ENCODE measurements at regions not wholly inside any gene's neighbourhood (a gene's known extent, or its start where the extent isn't known, plus 50 kb on each side); places are given as distances from the start of the nearest gene placed in this dataset.

GRCh38 chr21:32900814-32901213, 124.9 kb upstream of the OLIG2 start:
- no peaks in the 10 kb centered on the region for H3K27me3 ChIP-seq (ENCODE audit: control insufficient read depth, insufficient read depth, low read length)
- no peak for DNase-seq (ENCODE audit: low read depth in 2 of 2)

GRCh38 chr21:32907521-32907920, 118.2 kb upstream of the OLIG2 start:
- no peak overlapping the region for H3K27ac ChIP-seq (ENCODE audit: insufficient read depth, low read length)
- no peak overlapping the region for H3K4me3 ChIP-seq (replicated peaks in 1 of 4; ENCODE audit: control extremely low read depth in 1 of 4, insufficient read depth in 1 of 4, low read depth in 3 of 4, low read length in 4 of 4)
- no peak overlapping the region for H3K4me2 ChIP-seq (ENCODE audit: extremely low read depth, insufficient read depth, low read length)
- no peak overlapping the region for H3K9ac ChIP-seq (ENCODE audit: insufficient read depth, low read length)
- no peak overlapping the region for H2AFZ ChIP-seq (ENCODE audit: low read length)
- H3K27me3 ChIP-seq (ENCODE audit: control insufficient read depth, insufficient read depth, low read length) = peaks cover 3% of the 10 kb centered on the region
- no peaks in the 10 kb centered on the region for H4K20me1 ChIP-seq (ENCODE audit: control insufficient read depth, extremely low read depth, insufficient read depth, low read length)
- H3K9me3 ChIP-seq (ENCODE audit: control insufficient read depth, insufficient read depth, low read depth, low read length) = no peaks in the 10 kb centered on the region
- H3K36me3 ChIP-seq (ENCODE audit: control insufficient read depth, insufficient read depth, low read length) = no peaks in the 10 kb centered on the region
- H3K4me1 ChIP-seq (ENCODE audit: control insufficient read depth, extremely low read depth, insufficient read depth, low read length) = no peaks in the 10 kb centered on the region
- TF ChIP-seq CTCF (conservative IDR thresholded peaks at IDR 0.05 in 1 of 2, IDR thresholded peaks at IDR 0.05 in 1 of 2; ENCODE audit: low read depth in 1 of 2, low read length in 2 of 2) (no peak), EZH2 (IDR thresholded peaks at IDR 0.05; ENCODE audit: low read length, missing control alignments) (no peak)
- no peaks in the 10 kb centered on the region for H3K79me2 ChIP-seq (ENCODE audit: control insufficient read depth, insufficient read depth, low read length)
- DNase-seq (ENCODE audit: low read depth in 2 of 2) = no peak

More at GRCh38 chr21:32900814-32901213, 124.9 kb upstream of the OLIG2 start:
- Histone ChIP-seq H3K27ac (ENCODE audit: insufficient read depth, low read length) (no peak overlapping the region), H3K4me2 (ENCODE audit: extremely low read depth, insufficient read depth, low read length) (no peak overlapping the region), H3K4me3 (replicated peaks in 1 of 4; ENCODE audit: control extremely low read depth in 1 of 4, insufficient read depth in 1 of 4, low read depth in 3 of 4, low read length in 4 of 4) (no peak overlapping the region), H3K4me1 (ENCODE audit: control insufficient read depth, extremely low read depth, insufficient read depth, low read length) (no peaks in the 10 kb centered on the region), H3K79me2 (ENCODE audit: control insufficient read depth, insufficient read depth, low read length) (no peaks in the 10 kb centered on the region), H3K9ac (ENCODE audit: insufficient read depth, low read length) (no peak overlapping the region), H4K20me1 (ENCODE audit: control insufficient read depth, extremely low read depth, insufficient read depth, low read length) (no peaks in the 10 kb centered on the region), H2AFZ (ENCODE audit: low read length) (no peak overlapping the region), H3K36me3 (ENCODE audit: control insufficient read depth, insufficient read depth, low read length) (no peaks in the 10 kb centered on the region), H3K9me3 (ENCODE audit: control insufficient read depth, insufficient read depth, low read depth, low read length) (no peaks in the 10 kb centered on the region)
- TF ChIP-seq CTCF (conservative IDR thresholded peaks at IDR 0.05 in 1 of 2, IDR thresholded peaks at IDR 0.05 in 1 of 2; ENCODE audit: low read depth in 1 of 2, low read length in 2 of 2) (no peak), EZH2 (IDR thresholded peaks at IDR 0.05; ENCODE audit: low read length, missing control alignments) (no peak)

GRCh38 chr21:32908534-32908933, 117.2 kb upstream of the OLIG2 start:
- Histone ChIP-seq H3K9me3 (ENCODE audit: control insufficient read depth, insufficient read depth, low read depth, low read length) (no peaks in the 10 kb centered on the region), H3K4me3 (replicated peaks in 1 of 4; ENCODE audit: control extremely low read depth in 1 of 4, insufficient read depth in 1 of 4, low read depth in 3 of 4, low read length in 4 of 4) (no peak overlapping the region), H3K27ac (ENCODE audit: insufficient read depth, low read length) (no peak overlapping the region), H3K4me2 (ENCODE audit: extremely low read depth, insufficient read depth, low read length) (no peak overlapping the region), H3K4me1 (ENCODE audit: control insufficient read depth, extremely low read depth, insufficient read depth, low read length) (no peaks in the 10 kb centered on the region), H3K27me3 (ENCODE audit: control insufficient read depth, insufficient read depth, low read length) (peaks cover 3% of the 10 kb centered on the region), H3K36me3 (ENCODE audit: control insufficient read depth, insufficient read depth, low read length) (no peaks in the 10 kb centered on the region), H2AFZ (ENCODE audit: low read length) (no peak overlapping the region), H3K79me2 (ENCODE audit: control insufficient read depth, insufficient read depth, low read length) (no peaks in the 10 kb centered on the region), H3K9ac (ENCODE audit: insufficient read depth, low read length) (no peak overlapping the region), H4K20me1 (ENCODE audit: control insufficient read depth, extremely low read depth, insufficient read depth, low read length) (no peaks in the 10 kb centered on the region)
- no peak for TF ChIP-seq CTCF (conservative IDR thresholded peaks at IDR 0.05 in 1 of 2, IDR thresholded peaks at IDR 0.05 in 1 of 2; ENCODE audit: low read depth in 1 of 2, low read length in 2 of 2)
- TF ChIP-seq EZH2 (IDR thresholded peaks at IDR 0.05; ENCODE audit: low read length, missing control alignments) = no peak
- DNase-seq (ENCODE audit: low read depth in 2 of 2) = no peak
